H1 (cell line): ENCODE measurements at regions not wholly inside any gene's neighbourhood (a gene's known extent, or its start where the extent isn't known, plus 50 kb on each side); places are given as distances from the start of the nearest gene placed in this dataset.

ENCODE experiments used
- CHD7 ChIP-seq: fragments of 300-600 bp; sonication (generic); IDR thresholded peaks from 2 replicates; pipeline ENCODE4 v1.7.1; 2012; ENCODE audit warnings: low read length, moderate library complexity, mild to moderate bottlenecking, inconsistent platforms; ENCODE audit not compliant: insufficient replicate concordance

DNA sequence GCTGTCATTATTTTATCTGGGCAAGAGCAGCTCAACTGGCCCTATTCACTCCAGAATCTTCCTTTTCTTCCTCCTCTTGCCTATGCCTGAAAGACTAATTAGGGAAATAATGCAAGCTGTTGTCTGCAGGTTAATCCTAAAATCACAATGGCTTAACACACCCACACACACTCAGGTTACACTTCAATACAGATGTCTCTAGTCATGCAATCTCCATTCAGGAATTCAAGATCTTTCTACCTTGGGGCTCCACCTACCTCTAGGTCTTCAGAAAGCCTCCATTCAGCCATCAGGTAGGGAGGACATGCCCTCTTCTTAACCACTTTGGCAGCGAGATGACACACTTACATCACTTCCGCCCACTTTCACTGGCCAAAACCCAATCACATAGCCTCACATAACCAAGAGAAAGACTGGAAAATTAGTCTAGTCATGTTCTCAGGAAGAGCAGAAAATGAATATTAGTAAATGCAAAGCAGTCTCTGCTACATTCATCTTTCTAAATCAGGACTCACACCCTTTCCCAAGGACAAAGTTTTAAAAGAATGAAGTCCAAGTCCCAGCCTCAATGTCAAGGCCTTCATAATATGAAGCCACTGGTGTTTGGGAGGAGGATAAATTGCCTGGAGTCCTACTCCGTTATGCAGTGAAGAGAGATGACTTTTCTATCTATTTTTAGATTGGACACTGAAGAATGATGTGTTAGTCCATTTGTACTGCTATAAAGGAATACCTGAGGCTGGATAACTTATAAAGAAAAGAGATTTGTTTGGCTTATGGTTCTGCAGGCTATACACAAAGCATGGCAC lies 428.1 kb downstream of the EFNA5 start (continued):
- TF ChIP-seq CHD7: no peak
